ENCODE measurements at regions not wholly inside any gene's neighbourhood (a gene's known extent, or its start where the extent isn't known, plus 50 kb on each side); places are given as distances from the start of the nearest gene placed in this dataset.

DNA sequence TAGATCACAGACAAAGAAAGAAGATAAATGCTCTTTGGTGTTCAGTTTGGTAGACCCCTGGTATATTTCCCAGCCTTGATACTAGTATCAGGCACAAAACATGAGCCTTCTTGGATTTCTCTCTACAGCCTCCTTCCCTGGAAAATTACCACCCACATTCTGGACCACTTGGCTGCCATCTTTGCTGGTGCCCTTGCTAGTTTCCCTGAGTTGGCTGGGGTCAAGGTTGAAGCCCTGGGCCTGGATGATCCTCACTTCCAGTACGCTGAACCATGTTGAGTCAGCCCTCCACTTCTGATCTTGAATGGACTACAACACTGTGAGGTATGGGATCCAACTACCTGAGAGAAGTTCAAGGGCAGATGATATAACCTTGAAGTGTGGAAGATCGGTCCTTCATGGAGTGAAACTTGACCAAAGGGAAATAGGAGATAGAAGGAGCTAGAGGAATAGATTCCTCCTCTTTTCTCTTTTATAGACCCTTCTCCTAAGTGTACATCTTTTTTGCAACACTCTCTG lies 501.4 kb downstream of the TMEM114 start:
- no peak overlapping the region for H3K27ac ChIP-seq (replicated peaks)
- no peaks in the 10 kb centered on the region for H3K9me3 ChIP-seq (replicated peaks)
- H3K27me3 ChIP-seq (ENCODE audit: low read depth), result no peaks in the 10 kb centered on the region
- TF ChIP-seq, protein P1, sequence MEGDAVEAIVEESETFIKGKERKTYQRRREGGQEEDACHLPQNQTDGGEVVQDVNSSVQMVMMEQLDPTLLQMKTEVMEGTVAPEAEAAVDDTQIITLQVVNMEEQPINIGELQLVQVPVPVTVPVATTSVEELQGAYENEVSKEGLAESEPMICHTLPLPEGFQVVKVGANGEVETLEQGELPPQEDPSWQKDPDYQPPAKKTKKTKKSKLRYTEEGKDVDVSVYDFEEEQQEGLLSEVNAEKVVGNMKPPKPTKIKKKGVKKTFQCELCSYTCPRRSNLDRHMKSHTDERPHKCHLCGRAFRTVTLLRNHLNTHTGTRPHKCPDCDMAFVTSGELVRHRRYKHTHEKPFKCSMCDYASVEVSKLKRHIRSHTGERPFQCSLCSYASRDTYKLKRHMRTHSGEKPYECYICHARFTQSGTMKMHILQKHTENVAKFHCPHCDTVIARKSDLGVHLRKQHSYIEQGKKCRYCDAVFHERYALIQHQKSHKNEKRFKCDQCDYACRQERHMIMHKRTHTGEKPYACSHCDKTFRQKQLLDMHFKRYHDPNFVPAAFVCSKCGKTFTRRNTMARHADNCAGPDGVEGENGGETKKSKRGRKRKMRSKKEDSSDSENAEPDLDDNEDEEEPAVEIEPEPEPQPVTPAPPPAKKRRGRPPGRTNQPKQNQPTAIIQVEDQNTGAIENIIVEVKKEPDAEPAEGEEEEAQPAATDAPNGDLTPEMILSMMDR (IDR thresholded peaks at IDR 0.05; ENCODE audit: borderline replicate concordance), result no peak
- H3K4me1 ChIP-seq, result no peaks in the 10 kb centered on the region
- H3K36me3 ChIP-seq, result no peaks in the 10 kb centered on the region
- H3K4me3 ChIP-seq, result no peak overlapping the region
- intact Hi-C loops (cut with micrococcal nuclease), result no loop called here
- no peak for DNase-seq

DNA sequence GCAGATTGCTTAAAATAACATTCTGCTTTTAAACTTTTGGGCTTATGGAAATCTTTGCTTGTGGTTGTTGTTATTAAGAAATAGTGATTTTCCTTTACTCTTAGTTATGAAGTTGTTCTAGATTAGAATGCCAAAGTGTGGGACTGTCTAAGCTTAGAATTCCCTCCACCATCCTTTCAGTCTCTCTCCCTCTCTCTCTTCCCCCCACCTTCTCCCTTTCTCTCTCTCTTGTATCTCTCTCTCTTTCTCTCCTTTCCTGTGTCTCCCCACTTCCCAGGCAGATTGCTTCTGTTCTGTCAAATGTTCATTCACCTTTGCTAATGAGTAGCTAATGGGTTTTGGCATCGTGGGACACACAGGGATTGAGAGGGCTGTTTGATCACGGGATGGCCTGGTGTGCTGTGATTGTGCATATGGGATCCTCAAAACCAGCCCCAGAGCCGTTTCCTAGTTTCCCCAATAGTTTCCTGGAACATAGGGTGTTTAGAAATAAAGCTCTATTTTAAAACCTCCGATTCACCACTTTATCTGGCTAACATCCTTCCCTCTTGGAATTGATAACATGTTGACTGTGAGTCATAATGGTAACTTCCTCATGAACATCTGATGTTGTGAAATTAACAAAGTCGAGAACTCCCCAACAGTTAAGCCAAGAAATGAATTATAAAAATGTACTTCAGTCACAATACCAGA lies 502.6 kb downstream of the TMEM114 start:
- Histone ChIP-seq H3K9me3 (replicated peaks) (no peaks in the 10 kb centered on the region), H3K27me3 (ENCODE audit: low read depth) (no peaks in the 10 kb centered on the region), H3K4me1 (no peaks in the 10 kb centered on the region), H3K27ac (replicated peaks) (no peak overlapping the region), H3K36me3 (no peaks in the 10 kb centered on the region), H3K4me3 (no peak overlapping the region)
- TF ChIP-seq, protein P1 (IDR thresholded peaks at IDR 0.05; ENCODE audit: borderline replicate concordance), result no peak
- intact Hi-C loops (cut with micrococcal nuclease), result no loop called here
- DNase-seq, result no peak

DNA sequence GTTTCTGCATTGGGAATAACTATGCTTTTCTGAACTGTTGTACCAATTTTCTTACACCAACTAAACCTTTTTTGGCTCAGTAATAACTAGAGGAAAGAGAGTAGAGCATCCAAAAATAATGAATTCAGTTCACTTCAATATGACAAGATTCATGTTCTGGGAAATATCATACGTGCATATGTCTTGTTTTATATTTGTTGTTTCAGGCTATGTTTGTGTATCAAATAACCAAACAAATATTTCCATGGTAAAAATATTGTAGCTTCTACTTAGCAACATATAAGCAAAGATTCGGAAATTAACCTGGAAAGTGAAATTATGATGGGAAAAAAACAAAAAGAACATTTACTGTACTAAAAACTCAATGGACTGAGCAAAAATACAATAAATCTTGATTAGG lies 503.2 kb downstream of the TMEM114 start:
- no peak for DNase-seq
- Histone ChIP-seq H3K27me3 (ENCODE audit: low read depth) (no peaks in the 10 kb centered on the region), H3K36me3 (no peaks in the 10 kb centered on the region), H3K9me3 (replicated peaks) (no peaks in the 10 kb centered on the region), H3K27ac (replicated peaks) (no peak overlapping the region), H3K4me3 (no peak overlapping the region), H3K4me1 (no peaks in the 10 kb centered on the region)
- TF ChIP-seq, protein P1 (IDR thresholded peaks at IDR 0.05; ENCODE audit: borderline replicate concordance), result no peak
- intact Hi-C loops (cut with micrococcal nuclease), result no loop called here

DNA sequence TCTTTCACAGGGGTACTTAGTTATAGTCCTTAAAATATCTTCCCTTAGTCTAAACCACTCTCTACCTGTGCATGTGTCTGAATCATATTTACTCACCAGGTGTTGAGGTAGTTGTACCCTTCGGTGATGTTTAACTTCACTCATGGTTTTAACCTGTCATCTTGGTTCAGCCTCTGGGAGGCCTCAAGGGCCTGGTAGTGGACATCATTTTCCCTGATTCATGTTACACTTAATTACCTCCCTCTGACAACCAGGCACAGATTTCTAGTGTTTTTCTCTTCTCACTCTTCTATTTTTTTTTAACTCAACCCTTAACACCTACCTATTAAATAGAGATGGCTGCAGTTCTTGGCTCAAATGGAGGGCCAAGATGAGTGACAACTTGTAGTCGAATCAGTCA lies 505.4 kb downstream of the TMEM114 start:
- Histone ChIP-seq H3K36me3 (no peaks in the 10 kb centered on the region), H3K27ac (replicated peaks) (no peak overlapping the region), H3K9me3 (replicated peaks) (no peaks in the 10 kb centered on the region), H3K27me3 (ENCODE audit: low read depth) (no peaks in the 10 kb centered on the region), H3K4me3 (no peak overlapping the region), H3K4me1 (no peaks in the 10 kb centered on the region)
- intact Hi-C loops (cut with micrococcal nuclease), result no loop called here
- TF ChIP-seq, protein P1 (IDR thresholded peaks at IDR 0.05; ENCODE audit: borderline replicate concordance), result no peak
- DNase-seq, result no peak

DNA sequence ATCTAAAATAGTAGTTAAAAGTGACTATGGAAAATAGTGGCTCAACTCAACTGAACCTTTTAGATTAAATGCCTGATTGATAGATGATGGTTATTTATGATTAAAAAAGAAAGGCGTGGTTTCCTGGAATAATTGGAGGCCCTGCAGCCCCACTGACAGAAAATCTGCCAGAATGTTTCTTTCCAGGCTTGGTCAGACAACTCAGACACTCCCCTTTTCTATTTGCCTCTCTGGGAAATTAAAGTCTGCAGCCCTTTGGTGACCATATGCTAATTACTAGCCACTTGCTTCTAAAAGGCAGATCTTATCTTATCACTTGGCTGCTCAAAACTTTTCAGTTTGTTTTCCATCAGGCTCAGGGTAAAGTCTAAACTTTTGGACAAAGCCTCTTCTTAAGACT lies 506.0 kb downstream of the TMEM114 start:
- no peaks in the 10 kb centered on the region for H3K27me3 ChIP-seq (ENCODE audit: low read depth)
- TF ChIP-seq, protein P1 (IDR thresholded peaks at IDR 0.05; ENCODE audit: borderline replicate concordance), result no peak
- H3K9me3 ChIP-seq (replicated peaks), result no peaks in the 10 kb centered on the region
- H3K4me3 ChIP-seq, result no peak overlapping the region
- H3K27ac ChIP-seq (replicated peaks), result no peak overlapping the region
- no peaks in the 10 kb centered on the region for H3K36me3 ChIP-seq
- no peaks in the 10 kb centered on the region for H3K4me1 ChIP-seq
- DNase-seq, result no peak
- intact Hi-C loops (cut with micrococcal nuclease), result no loop called here
